Lung (tissue), 11 donors: ENCODE measurements at regions not wholly inside any gene's neighbourhood (a gene's known extent, or its start where the extent isn't known, plus 50 kb on each side); places are given as distances from the start of the nearest gene placed in this dataset.
"Not testable (repeated sequence)": the region's sequence is repeated elsewhere in the genome, so short reads cannot be mapped to it uniquely, and the experiment has no call there.

Experiments used
- ATAC-seq: fragments of 200-7000 bp; cut with Tn5 transposase; one replicate; pipeline ENCODE4 v1.9.1; 2020; ENCODE audit warnings: moderate number of reproducible peaks; ENCODE audit not compliant: insufficient read depth, low FRiP score
- DNase-seq, 3 donors: peaks; one replicate each; pipeline ENCODE4 v3.0.0-alpha.2; 2013 to 2017
- H3K27ac ChIP-seq, 2 donors: one replicate each; pipeline ENCODE4 v1.5.1; 2013; ENCODE audit warnings: mild to moderate bottlenecking in 2 of 2, moderate library complexity in 2 of 2, control low read depth in 1 of 2, inconsistent platforms in 1 of 2, low read depth in 1 of 2, low read length in 1 of 2
- H3K27me3 ChIP-seq, 3 donors: one replicate each; pipeline ENCODE4 v1.5.1; 2013; ENCODE audit warnings: low read length in 2 of 3; ENCODE audit not compliant: control insufficient read depth in 3 of 3, insufficient read depth in 3 of 3
- H3K36me3 ChIP-seq, 4 donors: one replicate each; pipeline ENCODE4 v1.5.1; 2013; ENCODE audit warnings: low read length in 4 of 4, mild to moderate bottlenecking in 1 of 4, moderate library complexity in 1 of 4; ENCODE audit not compliant: control insufficient read depth in 4 of 4, insufficient read depth in 4 of 4
- H3K4me1 ChIP-seq, 5 donors: one replicate each; pipeline ENCODE4 v1.5.1; 2013; ENCODE audit warnings: low read length in 5 of 5, mild to moderate bottlenecking in 2 of 5, moderate library complexity in 1 of 5; ENCODE audit not compliant: control insufficient read depth in 5 of 5, insufficient read depth in 5 of 5
- H3K4me3 ChIP-seq: one replicate; pipeline ENCODE4 v1.5.1; 2013; ENCODE audit warnings: mild to moderate bottlenecking, control low read depth, moderate library complexity
- H3K9ac ChIP-seq, 2 donors: one replicate each; pipeline ENCODE4 v1.5.1; 2013; ENCODE audit warnings: low read length in 2 of 2, control low read depth in 1 of 2; ENCODE audit not compliant: insufficient read depth in 1 of 2
- H3K9me3 ChIP-seq, 4 donors: one replicate each; pipeline ENCODE4 v1.5.1; 2013; ENCODE audit warnings: low read length in 3 of 4, mild to moderate bottlenecking in 1 of 4, moderate library complexity in 1 of 4; ENCODE audit not compliant: control insufficient read depth in 4 of 4, insufficient read depth in 3 of 4
- WGBS, 2 donors: extraction: QIAGEN DNeasy Blood & Tissue Kit; methylation state at CpG; one replicate each; pipeline ENCODE4 v1.1.7; 2013; 5-methylcytosine and 5-hydroxymethylcytosine counted together
- TF ChIP-seq, protein P1 (sequence below): IDR thresholded peaks from 2 replicates; pipeline ENCODE4 v1.5.1; 2012; ENCODE audit warnings: mild to moderate bottlenecking; ENCODE audit errors: control extremely low read depth, extremely low read depth
- donor health status: control.
- donor health status: control.
- donor health status: Bipolar disorder and iron deficiency.
- donor health status: healthy.
- donor health status: DM: yes; HTN: yes; CAD: no.

DNA sequence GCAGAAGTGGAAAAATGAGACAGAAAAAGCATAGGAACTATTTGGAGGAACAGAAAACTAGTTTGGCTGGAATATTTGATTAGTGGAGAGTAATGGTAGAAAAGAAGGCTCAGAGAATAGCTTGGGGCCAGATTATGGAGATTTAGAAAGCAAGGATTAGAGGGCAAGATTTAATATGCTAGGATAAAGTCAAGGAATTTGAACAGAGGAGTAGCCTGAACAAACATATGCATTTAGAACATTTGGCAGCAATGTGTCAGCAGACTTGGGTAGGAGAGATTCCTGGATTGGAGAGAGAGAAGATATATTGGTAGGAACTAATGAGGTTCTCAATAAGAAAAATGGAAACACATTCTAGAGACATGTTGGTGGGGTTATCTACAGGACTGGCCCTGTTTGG is 229.2 kb upstream of the PKP2 start:
- TF ChIP-seq, protein P1, sequence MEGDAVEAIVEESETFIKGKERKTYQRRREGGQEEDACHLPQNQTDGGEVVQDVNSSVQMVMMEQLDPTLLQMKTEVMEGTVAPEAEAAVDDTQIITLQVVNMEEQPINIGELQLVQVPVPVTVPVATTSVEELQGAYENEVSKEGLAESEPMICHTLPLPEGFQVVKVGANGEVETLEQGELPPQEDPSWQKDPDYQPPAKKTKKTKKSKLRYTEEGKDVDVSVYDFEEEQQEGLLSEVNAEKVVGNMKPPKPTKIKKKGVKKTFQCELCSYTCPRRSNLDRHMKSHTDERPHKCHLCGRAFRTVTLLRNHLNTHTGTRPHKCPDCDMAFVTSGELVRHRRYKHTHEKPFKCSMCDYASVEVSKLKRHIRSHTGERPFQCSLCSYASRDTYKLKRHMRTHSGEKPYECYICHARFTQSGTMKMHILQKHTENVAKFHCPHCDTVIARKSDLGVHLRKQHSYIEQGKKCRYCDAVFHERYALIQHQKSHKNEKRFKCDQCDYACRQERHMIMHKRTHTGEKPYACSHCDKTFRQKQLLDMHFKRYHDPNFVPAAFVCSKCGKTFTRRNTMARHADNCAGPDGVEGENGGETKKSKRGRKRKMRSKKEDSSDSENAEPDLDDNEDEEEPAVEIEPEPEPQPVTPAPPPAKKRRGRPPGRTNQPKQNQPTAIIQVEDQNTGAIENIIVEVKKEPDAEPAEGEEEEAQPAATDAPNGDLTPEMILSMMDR = no peak
- no peak overlapping the region for H3K4me3 ChIP-seq
- no peaks in the 10 kb centered on the region for H3K4me1 ChIP-seq
- DNase-seq (no peak), ATAC-seq (no peak)
- H3K36me3 ChIP-seq = no peaks in the 10 kb centered on the region
- H3K27ac ChIP-seq = no peak overlapping the region
- no peak overlapping the region for H3K9ac ChIP-seq
- no peaks in the 10 kb centered on the region for H3K27me3 ChIP-seq
- no peaks in the 10 kb centered on the region for H3K9me3 ChIP-seq

DNA sequence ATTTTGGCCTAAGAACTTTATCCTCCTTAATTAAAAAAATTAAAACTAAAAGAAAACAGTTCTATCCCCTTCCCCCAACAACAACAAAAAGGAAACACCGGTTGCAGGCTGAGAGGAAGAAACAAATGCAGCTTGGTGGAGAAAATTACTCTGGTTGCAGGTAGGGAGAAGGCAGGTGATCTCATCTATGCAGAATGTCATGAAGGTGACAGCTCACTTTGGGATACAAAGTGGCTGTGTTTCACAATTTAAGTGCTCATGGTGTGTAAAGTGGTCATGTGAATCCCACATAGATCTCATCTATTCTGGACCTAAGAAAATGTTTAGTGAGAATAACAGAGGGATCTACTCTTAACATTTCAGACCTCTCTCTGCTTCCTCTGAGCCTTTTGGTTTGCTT is 219.7 kb upstream of the PKP2 start:
- no peaks in the 10 kb centered on the region for H3K27me3 ChIP-seq
- no peaks in the 10 kb centered on the region for H3K4me1 ChIP-seq
- ATAC-seq (no peak), DNase-seq (no peak)
- H3K4me3 ChIP-seq = no peak overlapping the region
- TF ChIP-seq, protein P1 = no peak
- no peak overlapping the region for H3K27ac ChIP-seq
- WGBS, 2 donors = 58 to 69% methylated on average over 1 of the region's 1 CpG
- H3K9ac ChIP-seq = no peak overlapping the region
- H3K9me3 ChIP-seq = peaks cover 0 to 2% (median 0%) of the 10 kb centered on the region in 4 donors
- H3K36me3 ChIP-seq = no peaks in the 10 kb centered on the region

DNA sequence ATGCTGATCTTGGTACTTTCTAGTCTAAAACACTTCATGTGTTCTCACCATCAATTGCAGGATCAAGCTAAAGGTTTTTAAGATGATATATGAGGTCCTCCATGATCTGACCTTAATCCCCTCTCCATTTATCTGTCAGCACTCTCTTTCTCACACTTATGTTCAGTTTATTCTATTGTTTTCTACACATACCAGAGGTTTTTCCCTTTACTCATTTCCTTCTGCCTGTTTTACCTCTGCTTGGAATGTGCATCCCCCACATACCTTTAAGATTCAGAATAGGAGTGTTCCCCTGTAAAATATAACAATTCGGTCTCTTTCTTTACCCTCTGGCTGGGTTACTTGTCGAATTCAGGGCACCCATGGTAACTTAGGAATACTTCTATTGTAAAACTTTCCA is 219.1 kb upstream of the PKP2 start:
- TF ChIP-seq, protein P1 = no peak
- DNase-seq (no peak), ATAC-seq (no peak)
- H3K27me3 ChIP-seq = no peaks in the 10 kb centered on the region
- 17 to 74% methylated on average over 2 of the region's 2 CpGs for WGBS, 2 donors
- no peaks in the 10 kb centered on the region for H3K4me1 ChIP-seq
- no peaks in the 10 kb centered on the region for H3K36me3 ChIP-seq
- H3K4me3 ChIP-seq = no peak overlapping the region
- peaks cover 0 to 2% (median 0%) of the 10 kb centered on the region in 4 donors for H3K9me3 ChIP-seq
- H3K9ac ChIP-seq = no peak overlapping the region
- no peak overlapping the region for H3K27ac ChIP-seq

DNA sequence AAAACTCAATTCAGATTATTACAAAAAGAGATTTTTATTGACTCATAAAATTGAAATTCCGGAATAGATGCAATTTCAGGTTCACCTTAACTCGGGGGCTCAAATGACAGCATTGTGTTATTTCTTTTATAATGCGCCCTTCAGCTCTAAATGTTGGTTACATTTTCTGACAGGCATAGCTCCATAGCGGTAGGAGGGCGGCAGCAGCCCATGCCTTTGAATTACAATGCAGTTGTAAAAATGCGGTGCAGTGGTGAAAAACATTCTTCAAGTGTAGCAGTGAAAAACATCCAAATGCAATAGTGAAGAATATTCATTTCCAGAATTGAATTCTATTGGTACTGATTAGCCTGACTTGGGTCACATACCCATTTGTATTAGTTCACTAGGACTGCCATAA is 215.3 kb upstream of the PKP2 start:
- H3K4me3 ChIP-seq = no peak overlapping the region
- ATAC-seq (no peak), DNase-seq (no peak)
- no peaks in the 10 kb centered on the region for H3K36me3 ChIP-seq
- H3K27ac ChIP-seq = no peak overlapping the region
- H3K9me3 ChIP-seq = peaks cover 0 to 8% (median 0%) of the 10 kb centered on the region in 4 donors
- H3K4me1 ChIP-seq = no peaks in the 10 kb centered on the region
- H3K9ac ChIP-seq = no peak overlapping the region
- TF ChIP-seq, protein P1 = no peak
- 57 to 62% methylated on average over 6 of the region's 6 CpGs for WGBS, 2 donors
- no peaks in the 10 kb centered on the region for H3K27me3 ChIP-seq

DNA sequence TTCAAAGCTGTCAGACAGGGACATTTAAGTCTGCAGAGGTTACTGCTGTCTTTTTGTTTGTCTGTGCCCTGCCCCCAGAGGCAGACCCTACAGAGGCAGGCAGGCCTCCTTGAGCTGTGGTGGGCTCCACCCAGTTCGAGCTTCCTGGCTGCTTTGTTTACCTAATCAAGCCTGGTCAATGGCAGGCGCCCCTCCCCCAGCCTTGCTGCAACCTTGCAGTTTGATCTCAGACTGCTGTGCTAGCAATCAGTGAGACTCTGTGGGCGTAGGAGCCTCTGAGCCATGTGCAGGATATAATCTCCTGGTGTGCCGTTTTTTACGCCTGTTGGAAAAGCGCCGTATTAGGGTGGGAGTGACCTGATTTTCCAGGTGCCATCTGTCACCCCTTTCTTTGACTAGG is 211.2 kb upstream of the PKP2 start:
- not testable (repeated sequence) for H3K9me3 ChIP-seq, H3K4me1 ChIP-seq, DNase-seq, H3K27me3 ChIP-seq, H3K9ac ChIP-seq, H3K27ac ChIP-seq, H3K36me3 ChIP-seq, ATAC-seq, H3K4me3 ChIP-seq
- 81 to 96% methylated on average over 6 to 7 of the region's 7 CpGs for WGBS, 2 donors
